ENCODE measurements at regions not wholly inside any gene's neighbourhood (a gene's known extent, or its start where the extent isn't known, plus 50 kb on each side); places are given as distances from the start of the nearest gene placed in this dataset.
A peak's percentile ranks its signal among the peaks of the same experiment; 100 is the strongest.

DNA sequence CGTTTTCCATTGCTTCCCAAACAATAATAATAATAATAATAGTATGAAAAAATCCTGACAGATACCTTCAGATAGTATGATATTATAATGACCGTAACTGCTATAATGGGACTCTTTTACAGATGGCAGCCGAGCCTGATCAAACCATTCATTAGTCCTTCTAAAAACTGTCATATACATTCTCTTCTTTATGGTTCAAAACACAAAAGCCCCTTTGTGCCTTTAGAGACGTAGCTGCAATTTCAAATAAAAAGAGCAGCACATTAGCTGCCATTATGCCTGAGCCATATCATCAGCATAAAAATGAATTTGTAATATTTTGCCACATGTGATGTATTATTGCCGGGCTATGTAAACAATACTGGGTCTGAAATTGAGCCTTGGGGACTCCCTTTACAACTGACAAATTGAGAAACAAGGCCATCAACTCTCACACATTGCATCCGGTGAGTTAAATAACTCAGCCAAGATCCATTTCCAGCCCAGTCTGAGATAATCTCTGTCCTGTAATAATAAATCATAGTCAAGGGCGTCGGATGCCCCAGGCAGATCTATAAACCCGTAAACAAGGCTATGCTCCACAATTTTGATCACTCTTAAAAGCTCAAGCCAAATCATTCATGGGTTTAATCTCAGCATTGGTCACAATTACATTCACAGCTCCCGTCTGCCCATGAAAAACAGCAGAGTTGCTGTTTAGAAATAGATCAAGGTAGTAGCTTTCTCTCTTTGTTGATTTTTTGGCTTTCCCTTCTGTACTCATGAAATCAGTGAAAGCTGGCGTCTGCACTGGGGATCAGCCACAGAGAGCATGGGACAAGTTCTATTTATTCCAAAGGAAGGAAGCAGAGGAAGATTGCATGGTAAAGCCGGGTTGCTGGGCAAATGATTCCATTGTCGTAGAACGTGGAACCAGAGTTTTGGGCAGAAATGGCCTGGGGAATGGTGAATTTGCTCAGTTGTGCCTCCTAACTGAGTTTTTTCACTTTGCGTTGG lies 150.1 kb upstream of the BMPER start:
- no peak for DNase-seq (ENCODE audit: low read depth)

DNA sequence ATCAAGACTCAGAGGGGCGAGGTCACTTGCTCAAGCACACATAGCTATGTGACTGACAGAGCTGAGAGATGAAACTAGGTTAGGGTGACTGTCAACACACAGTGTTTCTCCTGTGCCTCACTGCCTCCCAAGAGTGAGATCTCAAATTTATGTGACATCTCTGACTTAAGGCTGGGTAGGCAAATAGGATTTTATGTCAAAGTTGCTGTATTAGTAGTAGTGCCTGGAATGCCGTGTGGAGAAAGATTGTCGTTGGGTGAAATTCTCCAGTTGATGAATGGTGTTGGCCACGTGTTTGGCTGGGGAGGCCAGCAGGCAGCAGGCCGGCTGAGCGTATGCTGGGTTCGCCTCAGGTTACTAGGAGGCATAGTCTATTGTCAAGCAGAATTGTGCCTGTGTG lies 148.3 kb upstream of the BMPER start:
- DNase-seq (ENCODE audit: low read depth) = no peak

GRCh38 chr7:33757563-33758165 lies 147.7 kb upstream of the BMPER start:
- peak; percentile 24 for DNase-seq (ENCODE audit: low read depth)

DNA sequence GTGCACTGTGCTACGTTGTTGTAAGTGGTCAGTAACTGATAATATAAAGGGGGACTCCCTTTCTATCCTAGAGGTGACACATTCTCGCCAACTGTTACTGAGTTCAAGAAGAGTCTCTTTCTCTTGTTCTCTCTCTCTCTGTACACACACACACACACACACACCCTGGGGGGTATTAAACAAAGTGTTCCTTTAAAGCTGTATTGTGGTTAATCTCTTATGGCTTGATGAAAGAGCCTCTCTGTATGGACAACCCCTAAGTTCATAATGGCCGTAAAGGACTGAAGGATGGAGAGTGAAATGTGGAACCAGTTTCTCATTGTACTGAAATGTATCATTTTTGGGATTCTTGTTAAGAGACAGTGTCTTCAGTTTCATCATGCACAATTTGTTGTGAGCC lies 145.2 kb upstream of the BMPER start:
- no peak for DNase-seq (ENCODE audit: low read depth)

DNA sequence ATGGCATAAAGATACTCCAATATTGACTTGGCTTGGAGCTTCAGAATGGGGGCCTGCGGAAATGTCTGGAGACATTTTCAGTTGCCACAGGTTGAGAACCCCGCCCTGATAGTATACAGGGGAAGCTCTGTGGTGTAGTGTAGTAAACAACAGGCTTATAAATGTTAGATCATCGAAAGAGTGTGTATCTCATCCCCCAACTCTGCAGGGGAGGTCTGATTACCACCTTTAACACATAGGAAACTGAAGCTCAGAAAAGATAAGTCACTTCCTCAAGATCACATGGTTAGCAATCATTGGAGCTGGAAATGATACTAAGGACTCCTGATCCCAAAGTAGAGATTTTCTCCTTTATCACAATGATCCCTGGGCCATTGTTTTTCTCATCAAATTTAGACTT lies 144.5 kb upstream of the BMPER start:
- DNase-seq (ENCODE audit: low read depth) = peak; percentile 16

DNA sequence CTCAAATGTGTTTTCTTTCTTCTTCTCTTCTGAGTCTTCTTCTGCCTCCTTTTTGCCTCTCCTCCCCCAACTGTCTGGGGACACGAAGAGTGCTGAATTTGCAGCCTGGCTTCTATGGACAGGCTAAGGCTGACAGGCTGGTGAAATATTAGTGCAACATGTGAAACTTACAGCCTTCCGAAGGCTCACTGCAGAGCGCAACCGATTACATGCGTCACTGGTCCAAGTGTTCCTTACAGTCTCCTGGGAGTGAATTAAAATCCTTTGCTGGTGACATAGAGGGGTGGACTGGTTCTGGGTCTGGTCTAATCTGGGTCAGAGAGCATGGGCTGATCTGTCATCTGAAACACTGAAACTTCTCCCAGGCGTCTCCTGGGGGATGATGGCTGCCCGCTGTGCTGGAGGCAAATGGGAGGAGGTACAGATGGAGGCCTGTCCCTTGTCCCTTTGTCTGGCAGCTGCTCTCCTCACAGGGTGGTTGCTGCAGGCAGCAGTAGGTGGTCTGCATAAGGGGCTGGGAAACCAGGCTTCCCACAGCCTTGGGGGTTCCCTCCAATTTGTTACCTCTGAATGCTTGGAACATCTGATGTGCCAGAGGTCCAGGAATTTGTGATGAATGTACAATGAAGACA lies 143.8 kb upstream of the BMPER start:
- no peak for DNase-seq (ENCODE audit: low read depth)

GRCh38 chr7:33762151-33762910 lies 143.0 kb upstream of the BMPER start:
- no peak for DNase-seq (ENCODE audit: low read depth)

DNA sequence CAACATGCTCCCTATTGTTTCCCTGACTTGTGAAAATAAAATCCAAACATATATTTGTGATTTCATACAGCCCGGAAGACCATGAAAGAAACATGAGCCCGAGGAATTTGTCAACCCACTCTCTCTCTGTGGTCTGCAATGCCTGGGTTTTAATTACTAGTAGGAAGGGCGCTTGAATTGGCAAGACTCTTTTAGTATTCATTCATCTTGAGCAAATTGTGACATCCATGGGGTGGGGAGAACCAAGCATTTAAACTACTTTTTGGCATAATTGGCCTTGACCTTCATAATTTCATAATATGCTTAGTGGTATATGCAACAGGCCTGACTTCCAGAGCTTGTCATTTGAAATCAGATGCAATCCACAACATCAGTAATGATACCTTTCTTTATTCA lies 142.4 kb upstream of the BMPER start:
- DNase-seq (ENCODE audit: low read depth) = no peak

- peak; percentile 41 for DNase-seq (ENCODE audit: low read depth)
Measured at GRCh38 chr7:33764752-33765451, 140.4 kb upstream of the BMPER start.

DNA sequence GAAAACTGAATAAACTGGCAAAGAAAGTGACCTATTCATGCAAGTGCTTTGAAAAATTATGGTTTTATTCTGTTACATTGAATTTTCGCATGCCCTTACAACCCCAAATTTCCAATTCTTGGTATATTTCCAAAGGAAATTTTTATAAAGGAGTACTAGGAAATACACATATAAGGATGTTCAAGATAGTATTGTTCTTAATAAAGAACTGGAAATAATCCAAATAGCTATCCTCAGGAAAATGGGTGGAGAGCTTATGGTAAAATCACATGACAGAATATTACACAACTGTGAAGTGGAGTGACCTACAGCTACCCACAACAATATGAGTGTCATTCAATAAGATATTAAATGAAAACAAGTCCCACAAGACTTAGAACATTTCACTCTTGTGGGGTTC lies 138.9 kb upstream of the BMPER start:
- DNase-seq (ENCODE audit: low read depth) = no peak

GRCh38 chr7:33769930-33770329 lies 135.4 kb upstream of the BMPER start:
- no peak for DNase-seq (ENCODE audit: low read depth)

GRCh38 chr7:33770576-33770975 lies 134.8 kb upstream of the BMPER start:
- DNase-seq (ENCODE audit: low read depth) = no peak

GRCh38 chr7:33771422-33771821 lies 133.9 kb upstream of the BMPER start:
- no peak for DNase-seq (ENCODE audit: low read depth)

GRCh38 chr7:33773053-33773452 lies 132.3 kb upstream of the BMPER start:
- DNase-seq (ENCODE audit: low read depth) = peak; percentile 78

- DNase-seq (ENCODE audit: low read depth) = no peak
Measured at GRCh38 chr7:33774762-33775523, 130.4 kb upstream of the BMPER start.

DNA sequence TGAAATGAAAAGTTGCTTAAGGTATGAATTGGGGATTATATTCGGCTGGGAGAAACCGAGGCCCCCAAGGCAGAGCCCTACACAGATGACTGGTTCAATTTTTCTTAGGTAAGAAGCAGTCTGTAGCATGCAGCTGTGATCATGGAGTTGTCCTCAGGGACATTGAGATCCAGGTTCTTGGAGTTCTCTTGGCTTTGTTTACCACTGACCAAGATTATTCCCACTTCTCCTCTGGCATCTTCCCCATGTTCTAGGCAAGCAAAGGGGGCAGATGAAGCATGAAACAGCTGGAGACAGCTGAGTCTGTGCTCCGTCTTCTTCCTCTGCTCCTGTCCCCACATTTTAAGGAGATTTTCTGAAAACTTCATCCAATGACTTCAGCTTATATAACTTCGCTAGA lies 129.5 kb upstream of the BMPER start:
- no peak for DNase-seq (ENCODE audit: low read depth)

GRCh38 chr7:33776788-33777187 lies 128.6 kb upstream of the BMPER start:
- DNase-seq (ENCODE audit: low read depth) = peak; percentile 41

DNA sequence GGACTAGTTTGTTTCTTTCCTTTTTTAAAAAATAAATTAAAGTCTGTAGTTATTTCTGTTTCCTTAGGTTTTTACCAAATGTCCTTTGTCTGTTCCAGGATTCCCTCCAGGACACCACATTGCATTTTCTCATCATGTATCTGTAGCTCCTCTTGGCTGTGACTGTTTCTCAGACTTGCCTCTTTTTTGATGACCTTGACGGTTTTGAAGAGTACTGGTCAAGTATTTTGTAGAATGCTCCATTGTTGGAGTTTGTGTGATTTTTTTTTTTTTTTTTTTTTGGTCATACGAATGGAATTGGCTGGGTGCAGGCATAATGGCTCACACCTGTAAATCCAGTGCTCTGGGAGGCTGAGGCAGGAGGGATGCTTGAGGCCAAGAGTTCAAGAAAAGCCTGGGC lies 127.1 kb upstream of the BMPER start:
- no peak for DNase-seq (ENCODE audit: low read depth)

- DNase-seq (ENCODE audit: low read depth) = no peak
Measured at GRCh38 chr7:33779216-33779615, 126.1 kb upstream of the BMPER start.

- DNase-seq (ENCODE audit: low read depth) = no peak
Measured at GRCh38 chr7:33781167-33781566, 124.2 kb upstream of the BMPER start.

All from HT1080 (cell line).